Progenitor cell of endocrine pancreas (in vitro differentiated cells): ENCODE measurements at regions not wholly inside any gene's neighbourhood (a gene's known extent, or its start where the extent isn't known, plus 50 kb on each side); places are given as distances from the start of the nearest gene placed in this dataset.

ENCODE experiments used
- DNase-seq: peaks from one replicate; pipeline ENCODE4 v3.0.0; 2021; ENCODE audit warnings: low spot score; ENCODE audit not compliant: unreplicated experiment
- H3K27ac Mint-ChIP-seq: 2 replicates; pipeline ENCODE4 v1.8.0; 2021; ENCODE audit warnings: mild to moderate bottlenecking, moderate library complexity, mixed read lengths
- H3K27me3 Mint-ChIP-seq: 2 replicates; pipeline ENCODE4 v1.8.0; 2021; ENCODE audit warnings: mixed read lengths
- H3K36me3 Mint-ChIP-seq: 2 replicates; pipeline ENCODE4 v1.8.0; 2022; ENCODE audit warnings: mixed read lengths; ENCODE audit not compliant: insufficient read depth
- H3K4me1 Mint-ChIP-seq: 2 replicates; pipeline ENCODE4 v1.8.0; 2021; ENCODE audit warnings: low read depth, mixed read lengths
- H3K4me3 Mint-ChIP-seq: 2 replicates; pipeline ENCODE4 v1.8.0; 2021; ENCODE audit warnings: low read depth, mild to moderate bottlenecking, moderate library complexity, mixed read lengths
- H3K9me3 Mint-ChIP-seq: 2 replicates; pipeline ENCODE4 v1.8.0; 2021; ENCODE audit warnings: low read depth, mixed read lengths
- TF ChIP-seq, protein P1 (sequence below): fragments of 200-600 bp; sonication (generic); IDR thresholded peaks from one replicate; pipeline ENCODE4 v1.5.0; 2021; ENCODE audit warnings: antibody characterized with exemption, mild to moderate bottlenecking; ENCODE audit not compliant: unreplicated experiment

DNA sequence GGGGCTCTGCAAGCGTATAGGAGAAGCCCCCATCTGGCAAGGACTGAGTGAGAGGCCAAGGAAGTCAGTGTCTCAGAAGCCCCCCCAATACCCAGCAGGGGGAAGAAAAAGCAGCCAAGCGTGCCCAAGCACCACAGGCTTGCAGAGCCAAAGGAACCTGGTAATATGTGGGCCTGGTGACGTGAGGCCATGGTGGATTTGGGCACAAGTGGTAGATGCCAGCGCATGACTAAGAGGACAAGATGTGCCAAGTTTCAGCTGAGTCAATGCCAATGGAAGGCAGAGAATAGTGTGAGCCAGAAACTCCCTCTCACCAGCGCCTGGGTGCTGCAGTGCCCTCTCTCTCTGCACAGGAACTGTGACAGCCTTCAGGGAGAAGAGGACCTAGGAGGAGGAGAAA lies 110.0 kb downstream of the QRSL1 start:
- TF ChIP-seq, protein P1, sequence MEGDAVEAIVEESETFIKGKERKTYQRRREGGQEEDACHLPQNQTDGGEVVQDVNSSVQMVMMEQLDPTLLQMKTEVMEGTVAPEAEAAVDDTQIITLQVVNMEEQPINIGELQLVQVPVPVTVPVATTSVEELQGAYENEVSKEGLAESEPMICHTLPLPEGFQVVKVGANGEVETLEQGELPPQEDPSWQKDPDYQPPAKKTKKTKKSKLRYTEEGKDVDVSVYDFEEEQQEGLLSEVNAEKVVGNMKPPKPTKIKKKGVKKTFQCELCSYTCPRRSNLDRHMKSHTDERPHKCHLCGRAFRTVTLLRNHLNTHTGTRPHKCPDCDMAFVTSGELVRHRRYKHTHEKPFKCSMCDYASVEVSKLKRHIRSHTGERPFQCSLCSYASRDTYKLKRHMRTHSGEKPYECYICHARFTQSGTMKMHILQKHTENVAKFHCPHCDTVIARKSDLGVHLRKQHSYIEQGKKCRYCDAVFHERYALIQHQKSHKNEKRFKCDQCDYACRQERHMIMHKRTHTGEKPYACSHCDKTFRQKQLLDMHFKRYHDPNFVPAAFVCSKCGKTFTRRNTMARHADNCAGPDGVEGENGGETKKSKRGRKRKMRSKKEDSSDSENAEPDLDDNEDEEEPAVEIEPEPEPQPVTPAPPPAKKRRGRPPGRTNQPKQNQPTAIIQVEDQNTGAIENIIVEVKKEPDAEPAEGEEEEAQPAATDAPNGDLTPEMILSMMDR = no peak
- Mint-ChIP-seq H3K4me3 (no peak overlapping the region), H3K4me1 (peaks cover 5% of the 10 kb centered on the region), H3K9me3 (peaks cover 23% of the 10 kb centered on the region), H3K27me3 (no peaks in the 10 kb centered on the region), H3K27ac (peak overlapping the region; percentile 29), H3K36me3 (peaks cover 9% of the 10 kb centered on the region)
- DNase-seq = no peak

GRCh38 chr6:106736502-106736901 lies 107.1 kb downstream of the QRSL1 start:
- TF ChIP-seq, protein P1 = no peak
- Mint-ChIP-seq H3K4me3 (no peak overlapping the region), H3K36me3 (peaks cover 7% of the 10 kb centered on the region), H3K27ac (no peak overlapping the region), H3K4me1 (peaks cover 19% of the 10 kb centered on the region), H3K27me3 (no peaks in the 10 kb centered on the region), H3K9me3 (peaks cover 18% of the 10 kb centered on the region)
- no peak for DNase-seq

DNA sequence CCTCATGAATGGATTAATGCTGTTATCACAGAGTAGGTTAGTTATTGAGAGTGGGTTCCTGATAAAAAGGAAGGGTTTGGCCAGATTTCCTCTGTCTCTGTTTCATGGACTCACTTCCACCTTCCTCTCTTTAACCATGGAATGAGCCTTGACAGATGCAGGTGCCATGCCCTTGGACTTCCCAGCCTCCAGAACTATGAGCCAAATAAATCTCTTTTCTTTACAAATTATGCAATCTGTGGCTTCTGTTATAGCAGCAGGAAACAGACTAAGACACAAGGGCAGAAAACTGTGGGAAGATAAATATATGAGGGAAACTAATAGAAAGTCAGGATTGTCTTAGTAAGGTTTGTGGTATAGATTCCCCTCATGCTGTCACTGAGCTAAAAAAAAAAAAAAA lies 106.5 kb downstream of the QRSL1 start:
- Mint-ChIP-seq H3K9me3 (peaks cover 18% of the 10 kb centered on the region), H3K27ac (no peak overlapping the region), H3K4me3 (no peak overlapping the region), H3K27me3 (no peaks in the 10 kb centered on the region), H3K36me3 (peaks cover 7% of the 10 kb centered on the region), H3K4me1 (peaks cover 26% of the 10 kb centered on the region)
- TF ChIP-seq, protein P1 = no peak
- no peak for DNase-seq

DNA sequence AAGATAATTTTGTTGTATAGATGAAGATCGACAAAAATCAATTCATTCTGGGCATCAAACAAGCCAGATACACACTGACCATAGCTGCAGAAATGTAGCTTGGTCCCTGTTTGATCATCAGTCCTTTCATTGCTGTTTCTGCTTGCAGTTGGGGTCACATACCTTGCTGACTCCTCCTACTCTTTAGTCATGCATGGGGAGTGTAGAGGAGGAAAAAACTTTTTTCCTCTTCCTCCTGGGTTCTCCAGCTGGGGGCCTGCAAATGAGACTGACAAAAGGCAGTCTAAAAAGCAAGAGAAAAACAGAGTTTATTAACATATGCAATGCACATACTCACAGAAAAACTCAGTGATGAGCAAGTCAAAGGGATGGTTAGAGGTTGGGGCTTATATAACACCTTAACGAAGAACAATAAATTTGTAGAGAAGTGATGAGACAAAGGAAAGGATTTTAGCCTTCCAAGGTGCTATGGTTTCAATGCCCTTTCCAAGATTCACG lies 105.8 kb downstream of the QRSL1 start:
- H3K9me3 Mint-ChIP-seq = peaks cover 18% of the 10 kb centered on the region
- H3K4me1 Mint-ChIP-seq = peaks cover 33% of the 10 kb centered on the region
- no peak for DNase-seq
- TF ChIP-seq, protein P1 = no peak
- H3K36me3 Mint-ChIP-seq = peaks cover 7% of the 10 kb centered on the region
- no peak overlapping the region for H3K27ac Mint-ChIP-seq
- no peaks in the 10 kb centered on the region for H3K27me3 Mint-ChIP-seq
- no peak overlapping the region for H3K4me3 Mint-ChIP-seq

GRCh38 chr6:106733386-106733785 lies 104.0 kb downstream of the QRSL1 start:
- H3K27ac Mint-ChIP-seq = no peak overlapping the region
- DNase-seq = no peak
- peaks cover 7% of the 10 kb centered on the region for H3K36me3 Mint-ChIP-seq
- H3K9me3 Mint-ChIP-seq = peaks cover 21% of the 10 kb centered on the region
- H3K4me1 Mint-ChIP-seq = peaks cover 47% of the 10 kb centered on the region
- H3K27me3 Mint-ChIP-seq = no peaks in the 10 kb centered on the region
- H3K4me3 Mint-ChIP-seq = no peak overlapping the region
- TF ChIP-seq, protein P1 = no peak
